H1 (cell line): ENCODE measurements at regions not wholly inside any gene's neighbourhood (a gene's known extent, or its start where the extent isn't known, plus 50 kb on each side); places are given as distances from the start of the nearest gene placed in this dataset.

Source experiments
- CHD1 ChIP-seq: IDR thresholded peaks from 2 replicates; pipeline ENCODE4 v1.6.1; 2012; ENCODE audit warnings: low read depth, low read length, improper control_type of control experiment
- CHD7 ChIP-seq: fragments of 300-600 bp; sonication (generic); IDR thresholded peaks from 2 replicates; pipeline ENCODE4 v1.7.1; 2012; ENCODE audit warnings: low read length, moderate library complexity, mild to moderate bottlenecking, inconsistent platforms; ENCODE audit not compliant: insufficient replicate concordance
- CTBP2 ChIP-seq: IDR thresholded peaks from 2 replicates; pipeline ENCODE4 v1.7.0; 2011; ENCODE audit warnings: borderline replicate concordance, mild to moderate bottlenecking, moderate library complexity, mixed read lengths, low read length; ENCODE audit not compliant: insufficient read depth, insufficient read length
- HDAC2 ChIP-seq, 2 experiments: fragments of 300-600 bp in 1 of 2; sonication (generic) in 1 of 2; IDR thresholded peaks; 2 replicates each; pipeline ENCODE4 v1.6.1; 2011 to 2012; ENCODE audit warnings: low read depth in 2 of 2, low read length in 2 of 2, mild to moderate bottlenecking in 2 of 2, moderate library complexity in 2 of 2, borderline replicate concordance in 1 of 2, inconsistent platforms in 1 of 2
- JUND ChIP-seq: IDR thresholded peaks from 2 replicates; pipeline ENCODE4 v1.6.1; 2011; ENCODE audit warnings: mild to moderate bottlenecking, improper control_type of control experiment, low read length
- POLR2AphosphoS5 ChIP-seq: IDR thresholded peaks from 2 replicates; pipeline ENCODE4 v1.6.1; 2011; ENCODE audit warnings: low read depth, low read length
- RBBP5 ChIP-seq: IDR thresholded peaks from 2 replicates; pipeline ENCODE4 v1.7.1; 2012; ENCODE audit warnings: low read depth, mild to moderate bottlenecking, inconsistent platforms, low read length, moderate library complexity, borderline replicate concordance
- RXRA ChIP-seq: IDR thresholded peaks from 2 replicates; pipeline ENCODE4 v1.6.1; 2011; ENCODE audit warnings: low read depth, mild to moderate bottlenecking, low read length, moderate library complexity; ENCODE audit not compliant: insufficient read depth
- SIX5 ChIP-seq: IDR thresholded peaks from 2 replicates; pipeline ENCODE4 v1.6.1; 2011; ENCODE audit warnings: mild to moderate bottlenecking, low read depth, low read length
- USF2 ChIP-seq: IDR thresholded peaks from 2 replicates; pipeline ENCODE4 v1.6.1; 2011; ENCODE audit warnings: low read length, improper control_type of control experiment
- ZNF274 ChIP-seq: IDR thresholded peaks from 2 replicates; pipeline ENCODE4 v1.7.0; 2012; ENCODE audit warnings: low read length, borderline replicate concordance; ENCODE audit errors: extremely low read depth

- TF ChIP-seq CHD7 (no peak), HDAC2 (IDR thresholded peaks at IDR 0.05; ENCODE audit: borderline replicate concordance in 1 of 2, low read depth in 2 of 2, low read length in 2 of 2) (no peak), ZNF274 (no peak), RBBP5 (no peak), SIX5 (no peak), CTBP2 (no peak), CHD1 (no peak), POLR2AphosphoS5 (no peak), USF2 (no peak), JUND (no peak), RXRA (no peak)
Observed at GRCh38 chr12:14076538-14076937, 95.1 kb upstream of the GRIN2B start (continued).
